Vagina (tissue), 2 donors: ENCODE measurements at regions not wholly inside any gene's neighbourhood (a gene's known extent, or its start where the extent isn't known, plus 50 kb on each side); places are given as distances from the start of the nearest gene placed in this dataset.

Experiments
- POLR2AphosphoS5 ChIP-seq, 2 donors: sonication (generic); formaldehyde crosslinking; IDR thresholded peaks; one replicate each; pipeline ENCODE4 v1.9.0; 2017; ENCODE audit warnings: antibody characterized with exemption in 2 of 2, mild to moderate bottlenecking in 2 of 2, low read depth in 1 of 2; ENCODE audit not compliant: insufficient read depth in 1 of 2
- TF ChIP-seq, protein P1 (sequence below), 3 experiments: fragments of 450-650 bp in 2 of 3; fragments of 200-600 bp in 1 of 3; sonication (generic) in 1 of 3; IDR thresholded peaks; one replicate each; pipeline ENCODE4 v1.5.1; 2017 to 2019; ENCODE audit warnings: antibody characterized with exemption in 3 of 3, mild to moderate bottlenecking in 2 of 3, moderate library complexity in 2 of 3

DNA sequence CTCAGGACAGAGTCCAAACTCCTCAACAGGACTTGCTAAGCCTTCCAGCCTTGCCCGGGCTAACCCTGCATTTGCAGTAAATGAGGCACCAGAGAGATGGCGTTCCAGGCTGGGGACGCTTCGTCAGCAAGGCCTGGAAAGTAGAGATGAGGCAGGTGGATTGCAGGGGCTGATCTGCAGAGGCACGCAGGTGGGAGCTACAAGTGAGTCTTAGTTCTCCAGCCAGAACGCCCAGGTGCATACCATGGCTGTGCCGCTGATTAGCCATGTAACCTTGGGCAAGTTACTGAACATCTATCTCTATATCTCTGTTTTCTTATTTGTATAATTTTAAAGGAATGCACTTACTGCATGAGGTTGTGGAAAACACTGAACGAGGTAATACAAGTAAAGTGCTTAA is 52.7 kb upstream of the BARX2 start:
- TF ChIP-seq, protein P1, sequence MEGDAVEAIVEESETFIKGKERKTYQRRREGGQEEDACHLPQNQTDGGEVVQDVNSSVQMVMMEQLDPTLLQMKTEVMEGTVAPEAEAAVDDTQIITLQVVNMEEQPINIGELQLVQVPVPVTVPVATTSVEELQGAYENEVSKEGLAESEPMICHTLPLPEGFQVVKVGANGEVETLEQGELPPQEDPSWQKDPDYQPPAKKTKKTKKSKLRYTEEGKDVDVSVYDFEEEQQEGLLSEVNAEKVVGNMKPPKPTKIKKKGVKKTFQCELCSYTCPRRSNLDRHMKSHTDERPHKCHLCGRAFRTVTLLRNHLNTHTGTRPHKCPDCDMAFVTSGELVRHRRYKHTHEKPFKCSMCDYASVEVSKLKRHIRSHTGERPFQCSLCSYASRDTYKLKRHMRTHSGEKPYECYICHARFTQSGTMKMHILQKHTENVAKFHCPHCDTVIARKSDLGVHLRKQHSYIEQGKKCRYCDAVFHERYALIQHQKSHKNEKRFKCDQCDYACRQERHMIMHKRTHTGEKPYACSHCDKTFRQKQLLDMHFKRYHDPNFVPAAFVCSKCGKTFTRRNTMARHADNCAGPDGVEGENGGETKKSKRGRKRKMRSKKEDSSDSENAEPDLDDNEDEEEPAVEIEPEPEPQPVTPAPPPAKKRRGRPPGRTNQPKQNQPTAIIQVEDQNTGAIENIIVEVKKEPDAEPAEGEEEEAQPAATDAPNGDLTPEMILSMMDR (IDR thresholded peaks at IDR 0.05) = no peak
- no peak for TF ChIP-seq POLR2AphosphoS5 (IDR thresholded peaks at IDR 0.05; ENCODE audit: insufficient read depth in 1 of 2, low read depth in 1 of 2)
